ENCODE measurements at regions not wholly inside any gene's neighbourhood (a gene's known extent, or its start where the extent isn't known, plus 50 kb on each side); places are given as distances from the start of the nearest gene placed in this dataset.

DNA sequence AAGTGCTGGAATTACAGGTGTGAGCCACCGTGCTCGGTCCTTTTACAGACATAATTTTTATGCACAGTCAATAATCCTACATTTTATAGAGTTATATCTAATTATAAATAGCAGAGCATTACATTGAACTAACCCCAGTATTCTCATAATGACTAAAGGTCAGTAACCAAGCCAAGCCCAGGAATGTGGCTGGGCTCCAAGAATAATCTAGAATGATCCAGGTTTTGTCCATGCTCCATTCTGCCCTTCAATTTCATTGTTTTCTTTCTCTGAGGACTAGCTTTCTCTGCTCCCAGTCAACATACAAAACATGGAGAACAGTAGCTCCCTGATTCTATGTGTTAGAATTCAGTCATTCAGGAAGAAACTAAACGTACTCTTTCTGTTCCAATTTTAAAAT lies 92.1 kb upstream of the KRR1 start:
- no peaks in the 10 kb centered on the region for H3K9me3 ChIP-seq (ENCODE audit: control insufficient read depth, low read length)
- H3K27ac ChIP-seq (ENCODE audit: insufficient read depth, low read depth, low read length, poor library complexity, severe bottlenecking), result no peak overlapping the region
- WGBS, 2 experiments, result 82 to 94% methylated on average over 3 of the region's 3 CpGs
- no peaks in the 10 kb centered on the region for H3K36me3 ChIP-seq (ENCODE audit: control insufficient read depth, insufficient read depth, low read length)
- no peaks in the 10 kb centered on the region for H3K4me1 ChIP-seq (ENCODE audit: control insufficient read depth, insufficient read depth, low read length)
- no peaks in the 10 kb centered on the region for H3K27me3 ChIP-seq (ENCODE audit: control insufficient read depth, insufficient read depth, low read length, poor library complexity, severe bottlenecking)
- H3K4me3 ChIP-seq (ENCODE audit: insufficient read depth, low read depth, low read length), result no peak overlapping the region

DNA sequence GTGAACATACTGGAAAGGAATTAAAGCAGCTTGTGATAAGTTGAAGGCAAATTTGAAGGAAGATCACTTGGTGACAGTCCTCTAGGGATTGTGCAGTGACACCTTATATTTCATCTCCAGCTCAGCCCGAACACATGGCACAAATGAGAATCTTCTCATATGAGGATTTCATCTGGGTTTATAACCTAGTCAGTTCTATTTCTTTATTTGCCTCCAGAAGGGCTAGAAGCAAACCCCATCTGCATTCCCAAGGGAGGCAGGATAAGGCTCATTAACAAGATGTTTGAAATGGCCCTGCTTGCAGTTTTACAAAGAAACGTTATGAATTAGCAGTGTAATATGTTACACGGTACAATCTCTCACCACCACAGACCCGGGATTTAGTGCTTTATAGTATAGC lies 90.7 kb upstream of the KRR1 start:
- no peaks in the 10 kb centered on the region for H3K27me3 ChIP-seq (ENCODE audit: control insufficient read depth, insufficient read depth, low read length, poor library complexity, severe bottlenecking)
- H3K4me3 ChIP-seq (ENCODE audit: insufficient read depth, low read depth, low read length), result no peak overlapping the region
- no peaks in the 10 kb centered on the region for H3K36me3 ChIP-seq (ENCODE audit: control insufficient read depth, insufficient read depth, low read length)
- no peaks in the 10 kb centered on the region for H3K4me1 ChIP-seq (ENCODE audit: control insufficient read depth, insufficient read depth, low read length)
- H3K9me3 ChIP-seq (ENCODE audit: control insufficient read depth, low read length), result no peaks in the 10 kb centered on the region
- no peak overlapping the region for H3K27ac ChIP-seq (ENCODE audit: insufficient read depth, low read depth, low read length, poor library complexity, severe bottlenecking)
- 82 to 84% methylated on average over 2 of the region's 4 CpGs for WGBS, 2 experiments

DNA sequence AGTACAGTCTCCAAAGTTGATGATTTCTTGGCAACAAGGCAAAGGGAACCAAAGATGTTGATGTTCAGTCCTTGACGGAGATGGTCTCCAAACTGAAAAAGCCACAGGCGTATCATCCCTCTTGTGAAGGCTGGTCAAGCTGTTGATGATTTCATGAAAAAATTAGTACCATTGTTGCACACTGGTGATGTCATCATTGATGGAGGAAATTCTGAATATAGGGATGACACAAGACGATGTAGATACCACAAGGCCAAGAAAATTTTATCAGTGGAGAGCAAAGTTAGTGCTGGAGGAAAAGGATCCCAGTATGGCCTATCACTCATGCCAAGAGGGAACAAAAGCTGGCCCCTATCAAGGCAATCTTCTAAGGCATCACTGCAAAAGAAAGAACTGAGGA lies 88.7 kb upstream of the KRR1 start:
- Histone ChIP-seq H3K9me3 (ENCODE audit: control insufficient read depth, low read length) (no peaks in the 10 kb centered on the region), H3K27ac (ENCODE audit: insufficient read depth, low read depth, low read length, poor library complexity, severe bottlenecking) (no peak overlapping the region), H3K27me3 (ENCODE audit: control insufficient read depth, insufficient read depth, low read length, poor library complexity, severe bottlenecking) (no peaks in the 10 kb centered on the region), H3K36me3 (ENCODE audit: control insufficient read depth, insufficient read depth, low read length) (no peaks in the 10 kb centered on the region), H3K4me3 (ENCODE audit: insufficient read depth, low read depth, low read length) (no peak overlapping the region), H3K4me1 (ENCODE audit: control insufficient read depth, insufficient read depth, low read length) (no peaks in the 10 kb centered on the region)
- WGBS, 2 experiments, result 94% methylated on average over 3 of the region's 3 CpGs

DNA sequence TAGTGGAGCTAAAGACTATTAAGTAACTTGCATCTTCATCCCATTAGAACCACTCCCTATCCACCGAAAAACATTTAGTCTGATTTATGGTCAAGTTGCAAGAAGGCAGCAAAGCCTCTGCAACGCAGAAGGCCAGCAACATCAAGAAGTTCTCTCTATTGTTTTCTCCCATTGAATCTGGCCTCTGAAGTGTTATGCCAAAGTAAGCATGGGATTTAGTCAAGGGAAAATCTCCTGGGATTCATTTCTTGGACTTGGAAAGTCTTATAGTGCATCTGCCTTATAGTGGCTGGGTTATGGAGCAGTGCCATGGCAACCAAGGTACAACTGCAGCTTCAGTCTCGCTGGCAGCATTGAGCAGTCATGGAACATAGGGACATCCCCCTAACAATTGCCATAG lies 87.7 kb upstream of the KRR1 start:
- no peaks in the 10 kb centered on the region for H3K4me1 ChIP-seq (ENCODE audit: control insufficient read depth, insufficient read depth, low read length)
- H3K9me3 ChIP-seq (ENCODE audit: control insufficient read depth, low read length), result no peaks in the 10 kb centered on the region
- no peaks in the 10 kb centered on the region for H3K36me3 ChIP-seq (ENCODE audit: control insufficient read depth, insufficient read depth, low read length)
- no peak overlapping the region for H3K27ac ChIP-seq (ENCODE audit: insufficient read depth, low read depth, low read length, poor library complexity, severe bottlenecking)
- no peaks in the 10 kb centered on the region for H3K27me3 ChIP-seq (ENCODE audit: control insufficient read depth, insufficient read depth, low read length, poor library complexity, severe bottlenecking)
- WGBS, 2 experiments, result 93 to 98% methylated on average over 3 of the region's 3 CpGs
- H3K4me3 ChIP-seq (ENCODE audit: insufficient read depth, low read depth, low read length), result no peak overlapping the region

DNA sequence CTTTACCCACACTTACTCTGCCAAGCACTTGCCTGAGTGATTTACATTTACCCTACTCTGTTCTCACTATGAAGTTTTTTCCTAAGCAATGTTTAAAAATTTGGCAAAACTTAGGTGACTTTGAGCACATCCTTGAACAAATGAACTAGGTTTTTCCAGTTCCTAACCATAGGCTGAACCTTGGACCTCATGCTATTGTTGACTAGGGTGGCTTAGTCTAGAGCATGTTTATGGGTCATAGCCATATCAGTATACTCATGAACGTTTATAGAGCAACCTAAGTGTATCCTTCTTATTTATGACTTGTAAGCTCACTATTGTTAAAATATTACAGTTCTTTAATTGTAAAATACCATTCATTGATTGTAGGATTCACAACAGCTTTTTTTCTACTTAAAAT lies 85.0 kb upstream of the KRR1 start:
- H3K27ac ChIP-seq (ENCODE audit: insufficient read depth, low read depth, low read length, poor library complexity, severe bottlenecking), result no peak overlapping the region
- no peak overlapping the region for H3K4me3 ChIP-seq (ENCODE audit: insufficient read depth, low read depth, low read length)
- H3K27me3 ChIP-seq (ENCODE audit: control insufficient read depth, insufficient read depth, low read length, poor library complexity, severe bottlenecking), result no peaks in the 10 kb centered on the region
- H3K4me1 ChIP-seq (ENCODE audit: control insufficient read depth, insufficient read depth, low read length), result no peaks in the 10 kb centered on the region
- WGBS, 2 experiments, result 83% methylated on average over 1 of the region's 1 CpG; no CpG with 5 or more reads in 1 of the 2 experiments
- no peaks in the 10 kb centered on the region for H3K36me3 ChIP-seq (ENCODE audit: control insufficient read depth, insufficient read depth, low read length)
- H3K9me3 ChIP-seq (ENCODE audit: control insufficient read depth, low read length), result no peaks in the 10 kb centered on the region

DNA sequence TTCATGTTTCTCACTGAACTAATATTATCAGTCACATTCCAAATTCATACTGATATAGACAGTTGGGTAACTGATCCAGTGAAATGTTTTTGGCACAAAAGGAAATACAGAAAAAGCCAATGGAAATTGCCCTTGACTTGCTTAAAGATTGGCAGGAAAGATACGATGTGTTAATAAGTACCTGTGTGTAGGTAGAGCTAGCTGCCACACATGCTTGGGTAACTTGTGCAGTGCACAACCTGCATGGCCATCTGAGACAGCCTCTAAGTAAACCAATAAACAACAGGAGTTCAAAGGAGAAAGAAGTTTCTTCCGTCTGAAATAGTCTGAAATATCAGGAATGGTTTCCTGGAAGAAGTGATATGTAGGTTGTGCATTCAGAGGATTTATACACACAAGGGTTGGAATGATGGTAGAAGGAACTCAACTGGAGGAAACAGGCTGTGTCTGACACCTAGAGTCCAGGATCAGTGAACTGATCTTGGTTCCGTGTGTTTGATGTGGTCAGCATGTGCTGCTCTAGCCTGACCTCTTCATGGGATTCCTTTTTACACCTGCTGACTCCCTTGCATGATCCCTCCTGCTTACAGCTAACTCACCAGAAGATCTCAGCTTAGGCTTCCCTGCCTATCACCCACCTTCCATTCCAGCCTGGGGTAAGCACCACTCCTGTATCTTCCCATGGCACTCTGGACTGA lies 81.4 kb upstream of the KRR1 start:
- WGBS, 2 experiments, result 93 to 94% methylated on average over 3 of the region's 3 CpGs
- no peaks in the 10 kb centered on the region for H3K9me3 ChIP-seq (ENCODE audit: control insufficient read depth, low read length)
- H3K27ac ChIP-seq (ENCODE audit: insufficient read depth, low read depth, low read length, poor library complexity, severe bottlenecking), result no peak overlapping the region
- H3K4me3 ChIP-seq (ENCODE audit: insufficient read depth, low read depth, low read length), result no peak overlapping the region
- H3K4me1 ChIP-seq (ENCODE audit: control insufficient read depth, insufficient read depth, low read length), result no peaks in the 10 kb centered on the region
- no peaks in the 10 kb centered on the region for H3K36me3 ChIP-seq (ENCODE audit: control insufficient read depth, insufficient read depth, low read length)
- H3K27me3 ChIP-seq (ENCODE audit: control insufficient read depth, insufficient read depth, low read length, poor library complexity, severe bottlenecking), result no peaks in the 10 kb centered on the region

DNA sequence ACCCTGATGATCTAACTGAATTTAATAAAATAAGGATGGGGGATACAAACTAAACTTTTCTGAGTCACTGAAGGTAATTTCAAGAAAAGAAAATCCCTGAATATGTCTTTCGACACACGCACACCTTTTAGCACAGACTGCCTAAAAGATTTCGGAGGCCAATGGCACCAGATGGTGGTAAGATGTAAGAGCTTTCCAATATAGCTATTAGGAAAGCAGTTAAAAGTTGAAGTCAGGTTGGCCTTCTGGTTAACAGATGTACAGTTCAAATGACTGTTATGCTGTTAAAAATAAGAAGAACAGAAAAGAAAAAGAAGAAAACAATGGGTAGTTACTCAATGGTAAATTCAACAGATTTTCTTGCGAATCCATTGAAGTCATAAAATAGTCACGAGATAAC lies 80.7 kb upstream of the KRR1 start:
- 93% methylated on average over 5 of the region's 5 CpGs for WGBS, 2 experiments
- Histone ChIP-seq H3K9me3 (ENCODE audit: control insufficient read depth, low read length) (no peaks in the 10 kb centered on the region), H3K4me1 (ENCODE audit: control insufficient read depth, insufficient read depth, low read length) (no peaks in the 10 kb centered on the region), H3K27me3 (ENCODE audit: control insufficient read depth, insufficient read depth, low read length, poor library complexity, severe bottlenecking) (no peaks in the 10 kb centered on the region), H3K27ac (ENCODE audit: insufficient read depth, low read depth, low read length, poor library complexity, severe bottlenecking) (no peak overlapping the region), H3K4me3 (ENCODE audit: insufficient read depth, low read depth, low read length) (no peak overlapping the region), H3K36me3 (ENCODE audit: control insufficient read depth, insufficient read depth, low read length) (no peaks in the 10 kb centered on the region)

DNA sequence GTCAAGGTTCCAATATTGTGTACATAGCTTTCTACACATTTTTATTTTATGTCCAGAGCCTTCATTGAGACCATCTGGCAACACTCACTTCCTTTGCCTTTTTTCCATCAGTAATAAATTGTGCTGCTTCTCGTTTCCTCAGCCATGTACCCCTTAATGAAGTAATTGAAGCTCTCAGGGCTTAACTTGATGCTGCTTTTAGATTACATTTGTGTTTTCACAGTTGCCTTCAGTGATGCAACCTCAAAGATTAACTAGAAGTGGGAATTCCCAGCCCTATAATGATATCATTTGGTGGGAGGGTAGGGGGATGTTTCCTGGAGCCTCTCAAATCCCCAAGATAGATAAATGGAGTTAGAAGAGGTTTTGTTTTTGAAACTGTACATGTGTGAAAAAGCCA lies 80.2 kb upstream of the KRR1 start:
- WGBS, 2 experiments, result 79 to 88% methylated on average over 1 of the region's 1 CpG
- no peak overlapping the region for H3K27ac ChIP-seq (ENCODE audit: insufficient read depth, low read depth, low read length, poor library complexity, severe bottlenecking)
- no peaks in the 10 kb centered on the region for H3K36me3 ChIP-seq (ENCODE audit: control insufficient read depth, insufficient read depth, low read length)
- no peaks in the 10 kb centered on the region for H3K9me3 ChIP-seq (ENCODE audit: control insufficient read depth, low read length)
- H3K27me3 ChIP-seq (ENCODE audit: control insufficient read depth, insufficient read depth, low read length, poor library complexity, severe bottlenecking), result no peaks in the 10 kb centered on the region
- no peaks in the 10 kb centered on the region for H3K4me1 ChIP-seq (ENCODE audit: control insufficient read depth, insufficient read depth, low read length)
- no peak overlapping the region for H3K4me3 ChIP-seq (ENCODE audit: insufficient read depth, low read depth, low read length)

DNA sequence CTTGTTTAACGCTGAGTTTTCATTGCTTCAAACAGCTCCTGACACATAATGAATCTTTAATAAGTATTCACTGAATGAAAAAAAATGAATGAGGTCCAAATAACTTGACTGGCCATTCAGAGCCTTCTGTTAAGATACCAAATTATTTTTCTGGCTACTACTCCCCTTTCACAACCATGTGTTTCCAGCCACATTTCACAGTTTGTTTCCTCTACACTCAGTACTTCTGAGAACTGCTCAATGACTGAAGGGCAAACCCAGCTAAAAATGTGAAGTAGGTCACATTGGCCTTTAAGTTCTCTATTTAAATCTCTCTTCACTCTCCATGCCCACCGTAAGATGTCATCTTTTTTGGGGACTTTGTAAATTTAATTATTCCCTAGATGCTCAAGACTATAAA lies 78.4 kb upstream of the KRR1 start:
- H3K27me3 ChIP-seq (ENCODE audit: control insufficient read depth, insufficient read depth, low read length, poor library complexity, severe bottlenecking), result no peaks in the 10 kb centered on the region
- WGBS, 2 experiments, result 43 to 100% methylated on average over 1 to 2 of the region's 2 CpGs
- H3K36me3 ChIP-seq (ENCODE audit: control insufficient read depth, insufficient read depth, low read length), result no peaks in the 10 kb centered on the region
- no peaks in the 10 kb centered on the region for H3K4me1 ChIP-seq (ENCODE audit: control insufficient read depth, insufficient read depth, low read length)
- no peak overlapping the region for H3K27ac ChIP-seq (ENCODE audit: insufficient read depth, low read depth, low read length, poor library complexity, severe bottlenecking)
- no peak overlapping the region for H3K4me3 ChIP-seq (ENCODE audit: insufficient read depth, low read depth, low read length)
- H3K9me3 ChIP-seq (ENCODE audit: control insufficient read depth, low read length), result no peaks in the 10 kb centered on the region

DNA sequence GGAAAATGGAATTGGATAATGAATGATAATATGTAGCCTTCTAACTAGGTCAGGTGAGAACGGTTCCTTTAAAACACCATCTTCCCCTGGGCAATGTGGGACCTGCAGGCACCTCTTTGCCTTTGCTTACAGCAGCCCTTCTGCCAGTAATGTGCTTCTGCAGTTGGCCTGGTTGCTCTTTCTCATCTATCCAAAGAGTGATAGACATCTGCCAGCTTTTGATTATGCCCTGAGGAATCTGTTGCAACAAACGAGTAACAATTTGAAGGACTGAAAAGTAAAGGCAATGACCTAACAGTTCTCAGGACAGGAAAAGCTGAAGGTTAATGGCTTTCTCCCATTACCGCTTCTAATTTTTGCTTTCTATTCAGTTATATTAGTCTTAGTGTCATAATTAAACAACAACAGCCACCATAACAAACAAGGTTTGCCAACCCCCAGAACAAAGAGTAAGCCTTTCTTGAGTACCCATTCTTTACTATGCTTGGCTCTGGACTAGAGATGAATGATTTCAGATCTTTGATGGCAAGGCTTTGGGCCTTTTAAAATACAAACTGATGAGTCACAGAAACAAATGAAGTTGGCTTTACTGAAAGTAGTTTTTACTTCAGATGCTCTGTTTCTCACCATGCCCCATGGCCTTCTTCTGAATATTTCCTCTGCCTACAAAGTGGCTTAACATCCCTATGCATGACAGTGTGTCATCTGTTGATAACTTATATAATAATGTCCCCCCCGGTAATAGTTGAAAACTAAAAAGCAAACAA lies 76.1 kb upstream of the KRR1 start:
- no peaks in the 10 kb centered on the region for H3K36me3 ChIP-seq (ENCODE audit: control insufficient read depth, insufficient read depth, low read length)

More for the DNA sequence above, 76.1 kb upstream of the KRR1 start:
- no peak overlapping the region for H3K27ac ChIP-seq (ENCODE audit: insufficient read depth, low read depth, low read length, poor library complexity, severe bottlenecking)
- 92 to 94% methylated on average over 3 of the region's 4 CpGs for WGBS, 2 experiments
- H3K27me3 ChIP-seq (ENCODE audit: control insufficient read depth, insufficient read depth, low read length, poor library complexity, severe bottlenecking), result no peaks in the 10 kb centered on the region
- no peaks in the 10 kb centered on the region for H3K4me1 ChIP-seq (ENCODE audit: control insufficient read depth, insufficient read depth, low read length)
- no peaks in the 10 kb centered on the region for H3K9me3 ChIP-seq (ENCODE audit: control insufficient read depth, low read length)
- no peak overlapping the region for H3K4me3 ChIP-seq (ENCODE audit: insufficient read depth, low read depth, low read length)
